HG03060 (cell line): ENCODE measurements at regions not wholly inside any gene's neighbourhood (a gene's known extent, or its start where the extent isn't known, plus 50 kb on each side); places are given as distances from the start of the nearest gene placed in this dataset.

ENCODE experiments used
- ATAC-seq: cut with Tn5 transposase; IDR thresholded peaks from one replicate; pipeline ENCODE4 v1.9.1; 2021; ENCODE audit warnings: low read depth, moderate number of reproducible peaks; ENCODE audit not compliant: unreplicated experiment

GRCh38 chr1:239322369-239322768, 64.0 kb upstream of the CHRM3 start:
- ATAC-seq, result no peak

GRCh38 chr1:239321877-239322276, 64.5 kb upstream of the CHRM3 start:
- ATAC-seq, result no peak

- ATAC-seq, result no peak
Measured at GRCh38 chr1:239317948-239318347, 68.4 kb upstream of the CHRM3 start.

DNA sequence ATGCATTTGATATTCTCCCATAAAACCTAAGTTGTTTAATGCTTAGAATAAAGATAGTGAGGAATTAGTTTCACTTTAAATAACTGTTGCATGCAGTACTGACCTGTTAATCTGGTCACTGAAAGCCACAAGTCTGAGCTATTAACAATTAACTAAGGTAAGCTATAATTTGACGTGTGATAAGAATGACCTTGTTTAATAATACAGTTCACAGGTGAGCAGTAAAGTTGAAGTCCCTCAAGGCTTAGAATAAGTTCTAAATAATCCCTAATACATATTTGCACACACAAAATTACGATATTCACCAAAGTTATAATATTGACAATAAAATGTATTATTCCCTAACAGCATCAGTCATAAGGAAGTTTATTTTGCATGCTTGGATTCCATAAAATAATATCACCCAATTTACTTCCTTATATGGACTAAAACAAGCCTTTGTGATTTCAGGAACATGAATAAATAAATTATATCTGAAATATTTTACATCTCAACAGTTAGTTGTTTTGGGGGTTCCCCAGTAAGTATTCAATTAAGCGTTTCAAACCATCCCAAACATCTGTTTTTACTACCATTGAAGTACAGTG, 70.6 kb upstream of the CHRM3 start:
- no peak for ATAC-seq

GRCh38 chr1:239311331-239311730, 75.0 kb upstream of the CHRM3 start:
- no peak for ATAC-seq

DNA sequence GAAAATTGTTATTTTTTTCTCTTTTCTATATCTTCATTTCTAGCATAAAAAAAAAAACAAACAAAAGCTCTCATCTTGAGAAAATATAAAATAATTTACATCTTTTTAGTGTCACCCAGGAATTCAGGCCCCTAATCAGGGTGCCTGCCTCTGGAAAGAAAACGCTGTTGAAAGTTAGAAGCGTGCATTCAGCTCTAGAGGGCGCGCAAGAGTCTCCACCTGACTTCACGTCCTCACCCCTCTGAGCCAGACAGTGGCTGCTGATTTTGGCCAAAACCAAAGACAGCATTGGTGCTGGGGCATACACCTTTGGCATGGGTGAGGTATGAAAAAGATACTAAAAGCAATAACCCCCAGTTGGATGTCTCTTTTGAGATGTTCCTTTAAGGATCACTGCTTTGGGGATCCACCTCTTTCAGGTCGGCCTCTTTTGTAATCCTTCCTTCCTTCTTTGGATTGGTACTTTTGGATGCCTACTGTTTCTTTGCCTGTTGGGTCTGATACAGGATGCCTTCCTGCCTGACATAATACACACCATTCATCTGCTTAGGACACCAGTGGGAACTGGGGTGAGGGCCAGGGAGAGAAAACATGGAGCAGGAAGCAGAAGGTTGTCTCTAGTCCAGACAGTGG, 77.6 kb upstream of the CHRM3 start:
- ATAC-seq, result no peak

- no peak for ATAC-seq
Measured at GRCh38 chr1:239307886-239308285, 78.5 kb upstream of the CHRM3 start.

DNA sequence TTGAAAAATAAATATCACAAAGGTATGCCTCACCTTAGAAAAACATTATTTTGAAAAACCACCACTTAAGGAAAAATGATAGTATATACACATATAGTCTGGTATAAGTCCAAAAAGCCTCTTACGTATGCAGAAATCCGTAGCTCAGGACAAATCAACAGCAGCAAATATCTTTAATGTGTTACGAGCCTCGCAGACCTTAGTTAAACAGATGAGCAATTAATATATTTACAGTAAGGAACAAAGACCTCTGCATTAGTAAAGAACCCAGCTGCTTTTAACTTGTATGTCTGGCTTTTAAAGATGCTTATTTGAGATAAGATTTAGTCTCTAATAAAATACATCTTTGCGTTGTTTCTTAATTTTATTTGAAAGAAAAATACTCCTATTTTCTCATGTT, 79.9 kb upstream of the CHRM3 start:
- ATAC-seq, result no peak

GRCh38 chr1:239303289-239303688, 83.1 kb upstream of the CHRM3 start:
- no peak for ATAC-seq

DNA sequence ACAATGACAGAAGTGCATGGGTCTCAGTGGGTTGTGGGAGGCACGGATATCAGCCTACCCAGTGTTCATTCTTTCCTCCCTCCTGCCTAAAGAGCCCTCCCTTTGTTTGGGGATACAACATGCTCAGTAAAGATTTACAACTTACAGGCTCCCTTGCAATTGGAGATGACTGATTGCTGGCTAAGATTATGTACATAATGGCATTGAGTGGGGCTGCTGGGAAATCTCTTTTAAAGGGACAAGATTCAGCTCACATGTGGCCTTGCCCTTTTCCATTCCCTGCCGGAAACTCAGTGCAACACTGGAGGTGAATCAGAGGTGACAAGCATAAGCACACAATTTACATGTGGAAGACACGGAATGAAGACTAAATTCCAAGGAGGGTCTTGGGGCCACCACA, 83.7 kb upstream of the CHRM3 start:
- no peak for ATAC-seq

DNA sequence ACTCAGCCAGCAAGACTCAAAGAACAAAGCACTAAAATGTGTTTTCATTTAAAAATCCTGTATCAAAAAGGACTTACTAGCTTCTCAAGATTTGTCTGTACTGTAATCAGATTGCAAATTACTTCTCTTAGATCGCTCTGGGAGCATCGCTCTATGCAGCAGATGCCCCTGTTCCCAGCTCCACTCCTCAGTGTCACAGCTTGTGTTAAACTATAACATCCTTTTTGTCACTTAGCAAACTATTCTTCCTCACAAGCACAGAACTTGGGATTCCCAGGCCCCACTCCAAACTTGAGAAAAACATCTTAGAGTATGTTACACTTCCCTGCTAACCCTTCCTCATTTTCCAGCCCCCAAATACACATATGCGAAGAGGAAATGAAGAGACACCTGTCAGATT, 85.1 kb upstream of the CHRM3 start:
- ATAC-seq, result no peak

DNA sequence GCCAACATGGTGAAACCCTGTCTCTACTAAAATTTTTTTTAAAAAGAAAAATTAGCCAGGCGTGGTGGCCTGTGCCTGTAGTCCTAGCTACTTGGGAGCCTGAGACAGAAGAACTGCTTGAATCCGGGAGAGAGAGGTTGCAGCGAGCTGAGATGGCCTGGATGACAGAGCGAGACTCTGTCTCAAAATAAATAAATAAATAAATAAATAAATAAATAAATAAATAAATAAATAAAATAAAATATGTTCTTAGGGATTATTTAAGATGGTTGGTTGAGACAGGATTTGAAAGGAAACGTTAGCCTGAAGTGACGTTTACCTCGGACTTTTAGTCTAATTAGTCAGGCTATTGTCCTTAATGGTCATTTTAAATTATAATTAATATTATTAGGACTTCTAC, 88.5 kb upstream of the CHRM3 start:
- no peak for ATAC-seq

GRCh38 chr1:239293350-239294110, 92.8 kb upstream of the CHRM3 start:
- ATAC-seq, result no peak

DNA sequence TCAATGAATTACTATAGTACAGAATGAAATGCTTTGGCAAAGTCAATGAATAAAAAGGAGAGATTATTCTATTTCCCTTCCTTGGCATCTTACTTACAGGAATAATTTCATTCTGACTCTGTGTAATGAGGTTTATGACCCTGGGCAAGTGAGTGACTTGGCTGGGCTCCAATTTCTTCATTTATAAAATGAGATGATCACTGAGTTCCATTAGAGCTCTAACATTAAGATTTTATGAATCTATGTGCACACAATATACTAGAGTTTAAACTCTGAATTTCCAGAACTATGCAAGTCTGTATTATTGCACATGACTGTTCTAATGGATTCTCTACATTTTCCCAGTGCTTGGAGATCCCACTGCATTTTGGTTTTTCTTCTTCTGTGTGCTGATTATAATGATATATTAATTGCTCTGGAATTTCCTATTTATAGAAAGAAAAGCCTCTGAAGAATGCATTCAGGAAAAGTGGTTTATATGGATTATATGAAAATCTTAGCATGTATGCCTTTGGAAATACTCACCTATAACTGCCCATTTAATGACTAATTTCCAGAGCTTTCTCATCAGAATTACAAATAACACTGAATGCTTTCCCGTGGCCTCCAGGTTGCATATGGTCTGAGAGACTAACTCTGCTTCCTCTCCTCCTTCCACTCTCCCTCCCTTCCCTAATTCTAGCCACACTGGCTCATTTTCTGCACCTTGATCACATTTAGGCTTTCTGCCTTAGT, 97.4 kb upstream of the CHRM3 start:
- ATAC-seq, result no peak

GRCh38 chr1:239287296-239287695, 99.1 kb upstream of the CHRM3 start:
- ATAC-seq, result no peak

DNA sequence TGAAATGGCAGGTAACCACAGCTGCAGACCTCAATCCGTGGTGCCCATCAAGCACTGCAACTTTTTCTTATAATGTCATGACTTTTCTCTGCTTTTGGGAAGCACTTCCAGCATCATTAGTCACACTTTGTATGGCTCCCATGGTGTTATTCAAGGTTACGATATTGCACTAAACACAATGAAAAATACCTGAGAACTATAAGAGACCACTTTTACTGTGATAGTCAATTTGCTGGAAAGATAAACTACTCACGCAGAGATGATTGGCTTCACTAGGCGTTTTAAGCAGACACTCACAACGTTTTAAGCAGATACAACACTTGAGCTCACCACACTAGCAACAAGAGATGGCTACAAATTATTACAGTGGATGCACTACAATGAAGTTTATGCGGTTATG, 103.2 kb upstream of the CHRM3 start:
- no peak for ATAC-seq

GRCh38 chr1:239282411-239282810, 104.0 kb upstream of the CHRM3 start:
- no peak for ATAC-seq

DNA sequence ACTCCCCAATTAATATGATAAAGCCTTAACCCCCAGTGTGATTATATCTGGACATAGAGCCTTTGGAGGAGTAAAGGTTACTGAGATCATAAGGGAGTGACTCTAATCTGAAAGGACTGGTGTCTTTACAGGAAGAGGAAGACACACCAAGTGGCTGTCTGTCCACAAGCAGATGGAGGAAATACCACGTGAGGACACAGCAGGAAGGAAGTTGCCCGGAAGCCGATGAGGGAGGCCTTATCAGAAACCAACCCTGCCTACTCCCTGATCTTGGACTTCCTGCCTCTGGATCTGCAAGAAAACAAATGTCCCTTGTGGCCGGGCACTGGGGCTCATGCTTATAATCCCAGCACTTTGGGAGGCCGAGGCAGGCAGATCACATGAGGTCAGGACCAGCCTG, 110.3 kb upstream of the CHRM3 start:
- no peak for ATAC-seq

- ATAC-seq, result no peak
Measured at GRCh38 chr1:239274242-239274830, 112.0 kb upstream of the CHRM3 start.

- ATAC-seq, result no peak
Measured at GRCh38 chr1:239270509-239270908, 115.9 kb upstream of the CHRM3 start.

GRCh38 chr1:239269706-239270105, 116.7 kb upstream of the CHRM3 start:
- no peak for ATAC-seq
